Transverse colon (tissue), 4 donors: ENCODE measurements at regions not wholly inside any gene's neighbourhood (a gene's known extent, or its start where the extent isn't known, plus 50 kb on each side); places are given as distances from the start of the nearest gene placed in this dataset.
"Not testable (repeated sequence)": the region's sequence is repeated elsewhere in the genome, so short reads cannot be mapped to it uniquely, and the experiment has no call there.

ENCODE experiments used
- DNase-seq: peaks from one replicate; pipeline ENCODE4 v3.0.0-alpha.2; 2019
- H3K27ac ChIP-seq, 4 donors: fragments of 200-600 bp; sonication (generic); 2 replicates each; pipeline ENCODE4 v1.5.1; 2016 to 2018; ENCODE audit warnings: inconsistent platforms in 4 of 4
- H3K27me3 ChIP-seq: fragments of 200-600 bp; sonication (generic); 2 replicates; pipeline ENCODE4 v1.5.1; 2017; ENCODE audit warnings: inconsistent platforms
- H3K36me3 ChIP-seq, 4 donors: fragments of 200-600 bp; sonication (generic); 2 replicates each; pipeline ENCODE4 v1.5.1; 2017 to 2019; ENCODE audit warnings: inconsistent platforms in 4 of 4
- H3K4me1 ChIP-seq, 4 donors: fragments of 200-600 bp; sonication (generic); 2 replicates each; pipeline ENCODE4 v1.5.1; 2017 to 2020; ENCODE audit warnings: inconsistent platforms in 4 of 4
- H3K4me3 ChIP-seq, 4 donors: fragments of 200-600 bp; sonication (generic); 1 replicate in 1 of 4; 2 replicates in 3 of 4; pipeline versions ENCODE4 v1.5.1 to v1.6.1; 2017 to 2019; ENCODE audit warnings: inconsistent platforms in 4 of 4
- H3K9me3 ChIP-seq, 2 donors: fragments of 200-600 bp; sonication (generic); 2 replicates each; pipeline ENCODE4 v1.5.1; 2017 to 2019; ENCODE audit warnings: inconsistent platforms in 2 of 2
- CTCF ChIP-seq, 5 experiments: fragments of 200-600 bp in 3 of 5; fragments of 450-650 bp in 2 of 5; sonication (generic) in 3 of 5; IDR thresholded peaks; 1 replicate in 2 of 5; 2 replicates in 3 of 5; pipeline ENCODE4 v1.5.1; 2016 to 2017; ENCODE audit warnings: antibody characterized with exemption in 5 of 5, inconsistent platforms in 3 of 5, mild to moderate bottlenecking in 2 of 5, moderate library complexity in 1 of 5
- EP300 ChIP-seq: sonication (generic); formaldehyde crosslinking; IDR thresholded peaks from one replicate; pipeline ENCODE4 v1.6.1; 2017; ENCODE audit warnings: antibody characterized with exemption, low read depth
- POLR2A ChIP-seq: fragments of 450-650 bp; IDR thresholded peaks from one replicate; pipeline ENCODE4 v1.6.1; 2016; ENCODE audit warnings: antibody characterized with exemption, mild to moderate bottlenecking, moderate library complexity
- POLR2AphosphoS5 ChIP-seq, 3 donors: sonication (generic); formaldehyde crosslinking; IDR thresholded peaks; one replicate each; pipeline ENCODE4 v1.6.1; 2016; ENCODE audit warnings: antibody characterized with exemption in 3 of 3
- WGBS, 2 donors: methylation state at CpG; one replicate each; pipeline ENCODE4 v1.1.5; 2018; ENCODE audit warnings: low coverage in 1 of 2; 5-methylcytosine and 5-hydroxymethylcytosine counted together
- in situ Hi-C, 4 donors: fragments of 200-750 bp; cut with MboI; loops; one replicate each; pipeline versions ENCODE4 v1.15.0 to v1.15.1; 2017; ENCODE audit warnings: low sequenced_read_pairs in 3 of 4, low pct_ligation_motif_present in 1 of 4, low pct_unique_long_range_greater_than_20kb in 1 of 4
- intact Hi-C: fragments of 100-400 bp; cut with DNase I; formaldehyde crosslinking; loops from one replicate; pipeline ENCODE4 v1.15.1; 2023; ENCODE audit warnings: low total_unique reads

DNA sequence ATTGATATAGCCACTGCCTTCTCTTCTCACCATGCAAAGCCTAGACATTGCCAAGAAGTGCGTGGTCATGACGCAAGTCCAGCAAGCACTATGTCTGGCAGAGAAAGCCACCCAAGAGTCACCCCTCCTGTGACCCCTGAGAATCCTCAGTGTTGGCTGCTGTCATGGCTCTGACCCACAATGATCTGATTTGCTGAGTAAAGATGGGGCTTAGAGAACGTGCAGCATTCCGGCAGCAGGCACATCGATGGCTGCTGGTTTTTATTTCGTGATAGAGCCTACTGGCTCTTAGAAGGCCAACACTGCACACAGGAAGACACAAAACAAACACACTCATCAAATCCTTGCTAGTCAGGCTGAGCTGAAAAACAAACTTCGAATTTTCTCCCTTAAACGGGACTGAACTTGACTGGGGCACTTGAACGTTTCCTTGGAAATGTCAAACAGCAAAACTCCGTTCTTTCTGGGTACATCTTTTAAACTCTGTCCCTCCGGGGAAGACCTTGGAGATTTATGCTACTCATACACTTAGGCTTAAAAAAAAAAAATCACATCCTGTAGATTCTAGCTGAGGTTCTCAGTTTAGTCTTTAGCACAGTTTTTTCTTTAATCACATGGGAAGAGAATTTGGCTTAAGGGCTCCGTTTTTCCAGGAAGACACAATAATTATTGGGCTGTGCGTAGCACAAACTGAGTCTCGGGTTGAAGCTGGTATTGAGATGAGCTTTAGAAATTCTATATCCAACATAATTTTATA lies 88.2 kb upstream of the BASP1 start:
- WGBS, 2 donors = 66 to 68% methylated on average over 12 to 14 of the region's 14 CpGs

DNA sequence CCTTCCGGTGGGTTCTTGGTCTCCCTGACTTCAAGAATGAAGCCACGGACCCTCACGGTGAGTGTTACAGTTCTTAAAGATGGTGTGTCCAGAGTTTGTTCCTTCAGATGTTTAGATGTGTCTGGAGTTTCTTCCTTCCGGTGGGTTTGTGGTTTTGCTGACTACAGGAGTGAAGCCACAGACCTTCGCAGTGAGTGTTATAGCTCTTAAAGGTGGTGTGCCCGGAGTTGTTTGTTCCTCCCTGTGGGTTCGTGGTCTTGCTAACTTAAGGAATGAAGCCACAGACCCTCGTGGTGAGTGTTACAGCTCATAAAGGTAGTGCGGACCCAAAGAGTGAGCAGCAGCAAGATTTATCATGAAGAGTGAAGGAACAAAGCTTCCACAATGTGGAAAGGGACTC lies 87.1 kb upstream of the BASP1 start:
- not testable (repeated sequence) for H3K27ac ChIP-seq, H3K36me3 ChIP-seq, H3K4me3 ChIP-seq, H3K27me3 ChIP-seq, H3K9me3 ChIP-seq, DNase-seq
- 50 to 61% methylated on average over 7 to 9 of the region's 9 CpGs for WGBS, 2 donors
- in situ Hi-C loops (loop anchor here in 1 of 4 donors (25.0 kb wide), 1 partner anchor 193 kb away; the partner anchor contains the start of gene MYO10), intact Hi-C loops (loop anchor here (10.0 kb wide), 1 partner anchor 346 kb away; no protein-coding TSS in a partner anchor)
- peaks cover 0 to 15% (median 3%) of the 10 kb centered on the region in 4 donors for H3K4me1 ChIP-seq

More for the DNA sequence above, 88.2 kb upstream of the BASP1 start:
- intact Hi-C loops (no loop called here), in situ Hi-C loops (loop anchor here in 1 of 4 donors (25.0 kb wide), 1 partner anchor 192 kb away; the partner anchor contains the start of gene MYO10)
- TF ChIP-seq EP300 = no peak
- Histone ChIP-seq H3K9me3 (no peaks in the 10 kb centered on the region), H3K27ac (no peak overlapping the region), H3K4me3 (no peak overlapping the region), H3K27me3 (no peaks in the 10 kb centered on the region), H3K36me3 (no peaks in the 10 kb centered on the region), H3K4me1 (peaks cover 0 to 15% (median 3%) of the 10 kb centered on the region in 4 donors)
- DNase-seq = no peak

GRCh38 chr5:17132444-17133083 lies 84.9 kb upstream of the BASP1 start:
- 30 to 35% methylated on average over 4 of the region's 4 CpGs for WGBS, 2 donors
- Histone ChIP-seq H3K36me3 (no peaks in the 10 kb centered on the region), H3K4me3 (peak overlapping the region in 1 of 4 donors; percentile 2), H3K9me3 (no peaks in the 10 kb centered on the region), H3K27ac (peak overlapping the region in 3 of 4 donors; percentile 49 to 65 (median 51)), H3K4me1 (peaks cover 0 to 15% (median 3%) of the 10 kb centered on the region in 4 donors), H3K27me3 (no peaks in the 10 kb centered on the region)
- intact Hi-C loops = loop anchor here (10.0 kb wide), 1 partner anchor 348 kb away; no protein-coding TSS in a partner anchor
- in situ Hi-C loops = loop anchor here in 1 of 4 donors (25.0 kb wide), 1 partner anchor 195 kb away; the partner anchor contains the start of gene MYO10
- TF ChIP-seq POLR2AphosphoS5 (IDR thresholded peaks at IDR 0.05) (no peak), CTCF (IDR thresholded peaks at IDR 0.05) (peak; percentile 66 to 81 (median 70)), EP300 (no peak)
- DNase-seq = no peak

DNA sequence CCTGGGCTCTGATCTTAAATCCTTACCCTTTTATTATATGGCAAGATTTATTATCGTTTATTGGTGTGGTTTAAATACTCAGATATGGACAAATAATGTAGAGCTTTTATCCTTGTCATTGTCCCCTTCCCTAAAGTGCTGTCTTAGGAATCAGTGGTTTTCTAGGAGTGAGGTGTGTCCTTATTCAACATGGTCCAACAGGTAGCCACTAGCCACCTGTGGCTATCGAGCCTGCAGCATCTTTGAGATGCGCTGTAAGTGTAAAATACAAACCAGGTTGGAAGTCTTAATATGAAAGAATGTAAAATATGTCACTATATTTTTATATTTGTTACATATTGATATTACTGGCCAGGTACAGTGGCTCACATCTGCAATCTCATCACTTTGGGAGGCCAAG lies 82.4 kb upstream of the BASP1 start:
- peaks cover 0 to 11% (median 3%) of the 10 kb centered on the region in 4 donors for H3K4me1 ChIP-seq
- no peak overlapping the region for H3K4me3 ChIP-seq
- TF ChIP-seq CTCF (IDR thresholded peaks at IDR 0.05) (no peak), EP300 (no peak), POLR2A (no peak), POLR2AphosphoS5 (IDR thresholded peaks at IDR 0.05) (no peak)
- no peaks in the 10 kb centered on the region for H3K27me3 ChIP-seq
- WGBS, 2 donors = 72 to 83% methylated on average over 3 of the region's 3 CpGs
- H3K9me3 ChIP-seq = no peaks in the 10 kb centered on the region
- DNase-seq = no peak
- no peaks in the 10 kb centered on the region for H3K36me3 ChIP-seq
- intact Hi-C loops = loop anchor here (10.0 kb wide), 1 partner anchor 350 kb away; no protein-coding TSS in a partner anchor
- in situ Hi-C loops = loop anchor here in 1 of 4 donors (25.0 kb wide), 1 partner anchor 198 kb away; the partner anchor contains the start of gene MYO10
- no peak overlapping the region for H3K27ac ChIP-seq

DNA sequence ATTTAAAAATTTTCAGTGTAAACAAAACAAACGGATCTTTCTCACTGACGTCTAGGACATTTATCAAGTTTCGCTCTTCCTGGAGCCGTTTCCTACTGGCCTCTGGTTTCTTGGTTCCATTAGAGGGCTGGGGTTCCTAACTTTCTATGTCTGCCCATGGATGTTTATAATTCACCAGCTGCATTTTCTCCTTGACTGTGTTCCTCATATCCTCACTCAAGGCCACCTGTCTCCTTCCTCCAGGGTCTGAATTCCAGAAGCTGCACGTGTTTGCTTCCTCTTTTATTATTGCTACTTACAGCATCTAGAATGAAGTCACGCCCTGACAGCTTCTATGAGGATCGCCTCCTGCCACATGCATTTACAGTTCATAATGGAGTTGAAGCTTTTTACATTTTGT lies 74.1 kb upstream of the BASP1 start:
- Histone ChIP-seq H3K4me1 (peaks cover 0 to 4% (median 3%) of the 10 kb centered on the region in 4 donors), H3K27me3 (no peaks in the 10 kb centered on the region), H3K4me3 (no peak overlapping the region), H3K9me3 (no peaks in the 10 kb centered on the region), H3K27ac (no peak overlapping the region), H3K36me3 (no peaks in the 10 kb centered on the region)
- no peak for TF ChIP-seq EP300
- TF ChIP-seq CTCF (IDR thresholded peaks at IDR 0.05) = no peak
- no peak for TF ChIP-seq POLR2AphosphoS5 (IDR thresholded peaks at IDR 0.05)
- no peak for TF ChIP-seq POLR2A
- WGBS, 2 donors = 35 to 43% methylated on average over 7 of the region's 7 CpGs
- in situ Hi-C loops (loop anchor here in 1 of 4 donors (25.0 kb wide), 1 partner anchor 206 kb away; the partner anchor contains the start of gene MYO10), intact Hi-C loops (no loop called here)
- peak; percentile 19 for DNase-seq
